ENCODE measurements at regions not wholly inside any gene's neighbourhood (a gene's known extent, or its start where the extent isn't known, plus 50 kb on each side); places are given as distances from the start of the nearest gene placed in this dataset.

DNA sequence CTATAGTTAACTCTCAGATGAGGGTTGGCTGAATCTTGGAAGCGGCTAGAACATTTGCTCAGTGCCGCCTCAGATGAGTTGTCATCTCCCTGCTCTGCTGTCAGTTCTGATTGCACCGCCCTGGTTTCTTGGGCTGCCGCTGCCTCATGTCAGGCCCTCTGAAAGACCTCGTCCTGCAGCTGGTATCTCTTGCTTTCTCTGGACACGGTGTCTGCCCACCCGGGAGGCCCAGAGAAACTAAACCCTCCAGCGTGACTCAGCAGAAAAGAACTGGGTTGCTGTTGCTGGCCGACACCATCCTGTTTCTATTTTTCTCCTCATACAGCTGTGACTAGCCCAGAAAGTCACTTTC is 355.4 kb downstream of the CD83 start:
- TF ChIP-seq, protein P1, sequence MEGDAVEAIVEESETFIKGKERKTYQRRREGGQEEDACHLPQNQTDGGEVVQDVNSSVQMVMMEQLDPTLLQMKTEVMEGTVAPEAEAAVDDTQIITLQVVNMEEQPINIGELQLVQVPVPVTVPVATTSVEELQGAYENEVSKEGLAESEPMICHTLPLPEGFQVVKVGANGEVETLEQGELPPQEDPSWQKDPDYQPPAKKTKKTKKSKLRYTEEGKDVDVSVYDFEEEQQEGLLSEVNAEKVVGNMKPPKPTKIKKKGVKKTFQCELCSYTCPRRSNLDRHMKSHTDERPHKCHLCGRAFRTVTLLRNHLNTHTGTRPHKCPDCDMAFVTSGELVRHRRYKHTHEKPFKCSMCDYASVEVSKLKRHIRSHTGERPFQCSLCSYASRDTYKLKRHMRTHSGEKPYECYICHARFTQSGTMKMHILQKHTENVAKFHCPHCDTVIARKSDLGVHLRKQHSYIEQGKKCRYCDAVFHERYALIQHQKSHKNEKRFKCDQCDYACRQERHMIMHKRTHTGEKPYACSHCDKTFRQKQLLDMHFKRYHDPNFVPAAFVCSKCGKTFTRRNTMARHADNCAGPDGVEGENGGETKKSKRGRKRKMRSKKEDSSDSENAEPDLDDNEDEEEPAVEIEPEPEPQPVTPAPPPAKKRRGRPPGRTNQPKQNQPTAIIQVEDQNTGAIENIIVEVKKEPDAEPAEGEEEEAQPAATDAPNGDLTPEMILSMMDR (conservative IDR thresholded peaks at IDR 0.05 in 1 of 2, IDR thresholded peaks at IDR 0.05 in 1 of 2; ENCODE audit: low read depth in 1 of 2, low read length in 2 of 2): no peak
- TF ChIP-seq EZH2 (IDR thresholded peaks at IDR 0.05; ENCODE audit: low read length, missing control alignments): no peak
